HL-60 (cell line): ENCODE measurements at regions not wholly inside any gene's neighbourhood (a gene's known extent, or its start where the extent isn't known, plus 50 kb on each side); places are given as distances from the start of the nearest gene placed in this dataset.

Experiments used
- CTCF ChIP-seq: IDR thresholded peaks from one replicate; pipeline ENCODE4 v1.5.1; 2011; ENCODE audit warnings: low read length, control low read depth, inconsistent platforms; ENCODE audit not compliant: insufficient read depth
- POLR2AphosphoS5 ChIP-seq: IDR thresholded peaks from 2 replicates; pipeline ENCODE4 v1.6.1; 2012; ENCODE audit warnings: low read depth

GRCh38 chr12:73486256-73486655 lies 1051.4 kb upstream of the ATXN7L3B start:
- no peak for TF ChIP-seq CTCF
- TF ChIP-seq POLR2AphosphoS5, result no peak
